MG63 (cell line): ENCODE measurements at regions not wholly inside any gene's neighbourhood (a gene's known extent, or its start where the extent isn't known, plus 50 kb on each side); places are given as distances from the start of the nearest gene placed in this dataset.

Experiments
- DNase-seq: peaks from one replicate; pipeline ENCODE4 v3.0.0-alpha.2; 2020
- H3K27me3 ChIP-seq: fragments of 250-450 bp; sonication (Bioruptor Pico); 2 replicates; pipeline ENCODE4 v1.5.1; 2020; ENCODE audit warnings: mild to moderate bottlenecking, moderate library complexity
- H3K36me3 ChIP-seq: fragments of 250-450 bp; sonication (Bioruptor Pico); 2 replicates; pipeline ENCODE4 v1.5.1; 2020; ENCODE audit warnings: mild to moderate bottlenecking, moderate library complexity
- H3K4me3 ChIP-seq: fragments of 250-450 bp; sonication (Bioruptor Pico); 2 replicates; pipeline ENCODE4 v1.5.1; 2020; ENCODE audit warnings: mild to moderate bottlenecking, moderate library complexity
- H3K9me3 ChIP-seq: fragments of 250-450 bp; sonication (Bioruptor Pico); 2 replicates; pipeline ENCODE4 v1.5.1; 2020; ENCODE audit warnings: mild to moderate bottlenecking, moderate library complexity

- Histone ChIP-seq H3K4me3 (no peak overlapping the region), H3K9me3 (no peaks in the 10 kb centered on the region), H3K27me3 (no peaks in the 10 kb centered on the region), H3K36me3 (no peaks in the 10 kb centered on the region)
- no peak for DNase-seq
Observed at GRCh38 chr2:16081316-16082200, 141.2 kb downstream of the MYCN start.

GRCh38 chr2:16080516-16080915 lies 140.2 kb downstream of the MYCN start:
- Histone ChIP-seq H3K27me3 (no peaks in the 10 kb centered on the region), H3K4me3 (no peak overlapping the region), H3K36me3 (no peaks in the 10 kb centered on the region), H3K9me3 (no peaks in the 10 kb centered on the region)
- no peak for DNase-seq

GRCh38 chr2:16080071-16080470 lies 139.7 kb downstream of the MYCN start:
- no peak overlapping the region for H3K4me3 ChIP-seq
- no peaks in the 10 kb centered on the region for H3K9me3 ChIP-seq
- no peaks in the 10 kb centered on the region for H3K27me3 ChIP-seq
- DNase-seq = no peak
- H3K36me3 ChIP-seq = no peaks in the 10 kb centered on the region

- no peak for DNase-seq
- Histone ChIP-seq H3K9me3 (no peaks in the 10 kb centered on the region), H3K4me3 (no peak overlapping the region), H3K27me3 (no peaks in the 10 kb centered on the region), H3K36me3 (no peaks in the 10 kb centered on the region)
Observed at GRCh38 chr2:16079637-16080036, 139.3 kb downstream of the MYCN start.

- H3K9me3 ChIP-seq = no peaks in the 10 kb centered on the region
- no peak for DNase-seq
- H3K27me3 ChIP-seq = no peaks in the 10 kb centered on the region
- H3K4me3 ChIP-seq = no peak overlapping the region
- H3K36me3 ChIP-seq = no peaks in the 10 kb centered on the region
Observed at GRCh38 chr2:16077601-16078000, 137.3 kb downstream of the MYCN start.

- no peaks in the 10 kb centered on the region for H3K27me3 ChIP-seq
- H3K36me3 ChIP-seq = no peaks in the 10 kb centered on the region
- no peak overlapping the region for H3K4me3 ChIP-seq
- no peaks in the 10 kb centered on the region for H3K9me3 ChIP-seq
- DNase-seq = no peak
Observed at GRCh38 chr2:16076911-16077310, 136.6 kb downstream of the MYCN start.

GRCh38 chr2:16075045-16076012 lies 135.0 kb downstream of the MYCN start:
- no peaks in the 10 kb centered on the region for H3K36me3 ChIP-seq
- no peak for DNase-seq
- H3K27me3 ChIP-seq = no peaks in the 10 kb centered on the region
- H3K9me3 ChIP-seq = no peaks in the 10 kb centered on the region
- H3K4me3 ChIP-seq = no peak overlapping the region

- H3K4me3 ChIP-seq = no peak overlapping the region
- H3K27me3 ChIP-seq = no peaks in the 10 kb centered on the region
- no peaks in the 10 kb centered on the region for H3K36me3 ChIP-seq
- no peak for DNase-seq
- no peaks in the 10 kb centered on the region for H3K9me3 ChIP-seq
Observed at GRCh38 chr2:16073921-16074425, 133.6 kb downstream of the MYCN start.

- no peak for DNase-seq
- H3K9me3 ChIP-seq = no peaks in the 10 kb centered on the region
- no peaks in the 10 kb centered on the region for H3K36me3 ChIP-seq
- no peak overlapping the region for H3K4me3 ChIP-seq
- no peaks in the 10 kb centered on the region for H3K27me3 ChIP-seq
Observed at GRCh38 chr2:16073471-16073870, 133.1 kb downstream of the MYCN start.

- no peak for DNase-seq
Observed at GRCh38 chr2:16072638-16073290, 132.4 kb downstream of the MYCN start.

GRCh38 chr2:16071865-16072637 lies 131.7 kb downstream of the MYCN start:
- no peak overlapping the region for H3K4me3 ChIP-seq
- H3K36me3 ChIP-seq = no peaks in the 10 kb centered on the region
- no peak for DNase-seq
- no peaks in the 10 kb centered on the region for H3K9me3 ChIP-seq
- no peaks in the 10 kb centered on the region for H3K27me3 ChIP-seq

More at GRCh38 chr2:16072638-16073290, 132.4 kb downstream of the MYCN start:
- Histone ChIP-seq H3K36me3 (no peaks in the 10 kb centered on the region), H3K9me3 (no peaks in the 10 kb centered on the region), H3K4me3 (no peak overlapping the region), H3K27me3 (no peaks in the 10 kb centered on the region)

GRCh38 chr2:16071039-16071864 lies 130.9 kb downstream of the MYCN start:
- no peak for DNase-seq
- Histone ChIP-seq H3K4me3 (no peak overlapping the region), H3K27me3 (no peaks in the 10 kb centered on the region), H3K36me3 (no peaks in the 10 kb centered on the region), H3K9me3 (no peaks in the 10 kb centered on the region)

- Histone ChIP-seq H3K9me3 (no peaks in the 10 kb centered on the region), H3K36me3 (no peaks in the 10 kb centered on the region)
- DNase-seq = no peak
Observed at GRCh38 chr2:16070648-16070971, 130.3 kb downstream of the MYCN start.

GRCh38 chr2:16069933-16070647 lies 129.7 kb downstream of the MYCN start:
- no peaks in the 10 kb centered on the region for H3K36me3 ChIP-seq

More at GRCh38 chr2:16070648-16070971, 130.3 kb downstream of the MYCN start:
- no peak overlapping the region for H3K4me3 ChIP-seq
- H3K27me3 ChIP-seq = no peaks in the 10 kb centered on the region

GRCh38 chr2:16069663-16069932 lies 129.2 kb downstream of the MYCN start:
- no peak for DNase-seq
- Histone ChIP-seq H3K36me3 (no peaks in the 10 kb centered on the region), H3K4me3 (no peak overlapping the region), H3K27me3 (no peaks in the 10 kb centered on the region), H3K9me3 (0 out of 2 replicates have a peak, but pooled peaks cover 3% of the 10 kb centered on the region)

More at GRCh38 chr2:16069933-16070647, 129.7 kb downstream of the MYCN start:
- DNase-seq = no peak
- Histone ChIP-seq H3K4me3 (no peak overlapping the region), H3K9me3 (0 out of 2 replicates have a peak, but pooled peaks cover under 1% of the 10 kb centered on the region), H3K27me3 (no peaks in the 10 kb centered on the region)
